Tibial nerve (tissue), 4 donors: ENCODE measurements at regions not wholly inside any gene's neighbourhood (a gene's known extent, or its start where the extent isn't known, plus 50 kb on each side); places are given as distances from the start of the nearest gene placed in this dataset.

Experiments
- EP300 ChIP-seq, 2 donors: sonication (generic); formaldehyde crosslinking; IDR thresholded peaks; one replicate each; pipeline ENCODE4 v1.6.1; 2017; ENCODE audit warnings: antibody characterized with exemption in 2 of 2, mild to moderate bottlenecking in 1 of 2
- POLR2A ChIP-seq, 2 donors: fragments of 450-650 bp; IDR thresholded peaks; one replicate each; pipeline ENCODE4 v1.6.1; 2017; ENCODE audit warnings: antibody characterized with exemption in 2 of 2, mild to moderate bottlenecking in 2 of 2, moderate library complexity in 2 of 2
- TF ChIP-seq, protein P1 (sequence below), 5 experiments: fragments of 200-600 bp in 3 of 5; fragments of 450-650 bp in 2 of 5; sonication (generic) in 3 of 5; IDR thresholded peaks; one replicate each; pipeline ENCODE4 v1.5.1; 2016 to 2019; ENCODE audit warnings: antibody characterized with exemption in 5 of 5, mild to moderate bottlenecking in 3 of 5, moderate library complexity in 2 of 5

DNA sequence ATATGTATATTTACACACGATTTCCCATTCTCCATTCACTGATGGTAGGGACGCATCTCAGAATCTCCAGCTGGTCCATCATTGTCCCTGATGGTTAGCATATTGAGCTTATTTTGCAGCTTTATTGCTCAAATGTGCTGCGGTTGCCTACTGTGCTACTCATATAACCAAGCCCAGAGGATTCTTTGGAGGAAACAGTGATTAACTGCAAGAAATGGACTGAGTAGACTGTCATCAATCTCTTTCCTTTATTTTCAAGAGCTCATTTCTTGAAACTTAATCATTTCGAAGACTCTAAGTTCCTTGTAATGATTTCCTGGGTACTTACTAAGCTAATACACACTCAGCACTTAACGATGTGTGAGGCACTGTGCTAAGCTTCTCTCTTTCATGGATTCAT lies 119.0 kb downstream of the MAT2B start:
- TF ChIP-seq, protein P1, sequence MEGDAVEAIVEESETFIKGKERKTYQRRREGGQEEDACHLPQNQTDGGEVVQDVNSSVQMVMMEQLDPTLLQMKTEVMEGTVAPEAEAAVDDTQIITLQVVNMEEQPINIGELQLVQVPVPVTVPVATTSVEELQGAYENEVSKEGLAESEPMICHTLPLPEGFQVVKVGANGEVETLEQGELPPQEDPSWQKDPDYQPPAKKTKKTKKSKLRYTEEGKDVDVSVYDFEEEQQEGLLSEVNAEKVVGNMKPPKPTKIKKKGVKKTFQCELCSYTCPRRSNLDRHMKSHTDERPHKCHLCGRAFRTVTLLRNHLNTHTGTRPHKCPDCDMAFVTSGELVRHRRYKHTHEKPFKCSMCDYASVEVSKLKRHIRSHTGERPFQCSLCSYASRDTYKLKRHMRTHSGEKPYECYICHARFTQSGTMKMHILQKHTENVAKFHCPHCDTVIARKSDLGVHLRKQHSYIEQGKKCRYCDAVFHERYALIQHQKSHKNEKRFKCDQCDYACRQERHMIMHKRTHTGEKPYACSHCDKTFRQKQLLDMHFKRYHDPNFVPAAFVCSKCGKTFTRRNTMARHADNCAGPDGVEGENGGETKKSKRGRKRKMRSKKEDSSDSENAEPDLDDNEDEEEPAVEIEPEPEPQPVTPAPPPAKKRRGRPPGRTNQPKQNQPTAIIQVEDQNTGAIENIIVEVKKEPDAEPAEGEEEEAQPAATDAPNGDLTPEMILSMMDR (IDR thresholded peaks at IDR 0.05), result no peak
- TF ChIP-seq POLR2A (IDR thresholded peaks at IDR 0.05) (no peak), EP300 (IDR thresholded peaks at IDR 0.05) (no peak)
